Neural progenitor cell (in vitro differentiated cells): ENCODE measurements at regions not wholly inside any gene's neighbourhood (a gene's known extent, or its start where the extent isn't known, plus 50 kb on each side); places are given as distances from the start of the nearest gene placed in this dataset.

Experiments
- CTCF ChIP-seq: fragments of 200-600 bp; sonication (generic); IDR thresholded peaks from 2 replicates; pipeline ENCODE4 v1.5.1; 2017; ENCODE audit warnings: antibody characterized with exemption, mild to moderate bottlenecking
- EZH2 ChIP-seq: fragments of 200-600 bp; sonication (generic); IDR thresholded peaks from 2 replicates; pipeline ENCODE4 v1.6.1; 2017; ENCODE audit warnings: antibody characterized with exemption, mild to moderate bottlenecking, moderate library complexity

- TF ChIP-seq CTCF = no peak
- TF ChIP-seq EZH2 = no peak
These were observed 795.0 kb downstream of the MAFB start for GRCh38 chr20:39894067-39894466.
